GM19395 (cell line): ENCODE measurements at regions not wholly inside any gene's neighbourhood (a gene's known extent, or its start where the extent isn't known, plus 50 kb on each side); places are given as distances from the start of the nearest gene placed in this dataset.

ENCODE experiments used
- ATAC-seq: cut with Tn5 transposase; IDR thresholded peaks from one replicate; pipeline ENCODE4 v1.9.1; 2021; ENCODE audit warnings: mild to moderate bottlenecking, moderate library complexity; ENCODE audit not compliant: unreplicated experiment

DNA sequence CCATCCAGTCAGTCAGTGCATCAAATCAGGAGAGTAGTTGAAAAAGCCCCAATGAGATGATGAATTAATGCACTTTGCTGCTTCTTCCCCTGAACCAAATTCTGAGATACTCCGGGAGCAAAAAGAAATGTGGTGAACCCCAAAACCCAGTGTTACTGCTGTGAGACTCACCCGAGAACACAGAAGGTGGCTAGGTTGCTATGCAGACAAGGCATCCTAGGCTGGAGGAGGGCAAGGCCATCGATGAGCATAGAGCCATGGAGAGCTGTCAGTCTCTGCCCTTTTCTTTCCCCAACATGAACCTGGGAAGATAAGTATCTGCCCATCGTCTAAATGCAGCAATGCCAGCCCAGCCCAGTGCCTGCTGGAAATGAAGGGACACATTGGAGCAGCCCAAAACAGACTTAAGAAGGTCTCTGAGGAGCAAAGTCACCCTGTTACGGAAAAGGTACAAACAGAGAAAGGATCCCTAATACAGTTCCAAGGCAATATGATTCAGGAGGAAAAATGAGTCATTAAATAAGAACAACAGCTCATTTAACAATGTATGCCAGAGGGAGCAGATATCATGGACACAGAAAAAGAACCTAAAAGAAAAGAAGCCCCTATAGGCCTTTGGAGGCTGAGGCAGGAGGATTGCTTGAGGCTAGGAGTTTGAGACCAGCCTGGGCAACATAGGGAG is 272.0 kb downstream of the FOXO1 start:
- no peak for ATAC-seq

- ATAC-seq, result no peak
Observed at GRCh38 chr13:40398065-40398464, 268.4 kb downstream of the FOXO1 start.

- ATAC-seq, result no peak
Observed at GRCh38 chr13:40399756-40400155, 266.7 kb downstream of the FOXO1 start.

GRCh38 chr13:40401911-40402776 is 264.3 kb downstream of the FOXO1 start:
- ATAC-seq, result peak; percentile 99

DNA sequence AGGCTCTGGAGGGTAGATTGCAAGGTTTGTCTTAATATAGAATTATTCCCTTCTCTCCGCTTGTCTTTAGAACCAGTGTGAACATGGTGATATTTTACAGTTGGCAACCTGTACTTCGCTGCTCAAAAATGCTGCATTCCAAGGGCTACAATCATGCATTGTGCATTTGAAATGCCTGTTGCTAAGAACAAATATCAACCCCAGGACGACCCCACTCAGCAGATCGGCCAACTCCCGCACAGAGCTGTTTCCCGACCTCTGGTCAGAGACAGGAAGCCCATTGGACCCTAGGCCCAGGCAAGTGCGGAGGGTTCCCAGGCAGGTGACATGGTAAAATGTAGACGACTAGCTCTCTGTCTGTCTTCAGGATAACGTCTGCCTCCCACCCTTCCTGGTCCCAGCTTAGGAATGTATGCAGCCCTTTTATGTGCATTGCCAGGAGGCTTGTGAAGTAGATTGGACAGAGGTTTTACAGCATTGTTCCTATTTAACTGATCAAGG is 263.5 kb downstream of the FOXO1 start:
- ATAC-seq, result no peak

- no peak for ATAC-seq
Observed at GRCh38 chr13:40403509-40404241, 262.8 kb downstream of the FOXO1 start.

GRCh38 chr13:40404407-40404806 is 262.0 kb downstream of the FOXO1 start:
- no peak for ATAC-seq

DNA sequence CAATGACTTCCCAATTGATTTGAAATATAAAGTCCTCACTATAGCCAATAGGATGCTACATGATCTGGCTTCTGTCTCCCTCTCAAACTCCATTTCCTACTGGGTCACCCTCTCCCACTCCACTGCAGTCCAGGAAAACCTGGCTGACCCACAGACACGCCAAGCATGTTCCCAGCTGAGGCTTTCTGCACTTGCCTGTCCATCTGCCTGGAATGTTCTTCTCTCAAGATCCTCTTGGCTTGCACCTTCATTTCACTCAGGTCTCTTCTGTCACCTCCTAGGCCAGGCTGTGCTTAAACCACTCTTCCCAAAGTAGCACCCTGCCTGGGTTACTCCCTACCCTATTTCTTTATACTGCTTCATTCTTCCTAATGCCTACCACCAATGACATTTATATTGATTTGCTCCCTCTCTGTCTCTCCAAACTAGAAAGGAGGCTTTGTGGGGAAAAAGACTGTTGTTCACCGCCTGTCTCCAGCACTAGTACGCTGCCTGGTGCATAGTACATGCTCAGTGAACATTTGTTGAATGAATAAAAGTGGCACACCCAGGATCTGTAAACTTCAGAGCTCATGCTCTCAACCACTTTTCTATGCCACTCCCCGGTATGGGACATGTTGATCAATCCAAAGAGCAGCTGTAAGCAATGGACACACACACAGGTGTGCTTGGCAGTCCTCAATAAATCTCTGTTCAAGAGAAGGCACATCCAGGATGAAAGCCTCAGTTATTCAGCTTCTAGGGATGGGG is 261.3 kb downstream of the FOXO1 start:
- ATAC-seq, result no peak

DNA sequence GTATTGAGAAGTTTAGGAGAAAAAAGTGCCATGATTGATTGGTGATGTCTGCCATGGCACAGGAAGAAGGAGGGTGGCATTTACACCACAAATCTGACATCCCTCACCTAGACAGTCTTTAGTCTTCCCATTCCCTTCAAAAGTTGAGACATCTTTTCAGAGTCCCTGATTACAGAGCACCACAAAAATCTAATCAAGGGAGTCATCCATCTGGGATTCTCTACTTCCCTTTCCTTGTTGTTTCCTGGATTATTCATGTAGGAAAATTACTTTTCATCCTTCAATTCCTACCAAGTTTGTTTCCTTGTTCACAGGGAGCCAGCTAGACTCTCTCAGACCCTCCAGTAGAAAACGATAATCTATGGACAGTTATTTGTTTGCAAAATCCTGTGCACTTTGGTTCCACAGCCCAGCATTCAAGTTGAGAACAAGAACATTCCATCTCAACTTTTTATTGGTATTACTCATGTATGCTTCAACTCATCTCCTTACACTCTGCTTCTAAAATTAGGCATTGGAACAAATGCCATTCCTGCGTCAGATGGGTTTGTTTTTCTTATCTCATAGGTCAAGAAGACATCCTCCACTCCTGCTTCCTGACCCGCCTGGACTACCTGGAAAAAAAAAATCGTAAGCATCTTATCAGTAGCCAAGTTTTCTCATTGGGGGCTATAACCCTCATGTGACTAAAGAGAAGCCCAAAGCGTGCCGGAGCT is 259.9 kb downstream of the FOXO1 start:
- ATAC-seq, result no peak

- ATAC-seq, result no peak
Observed at GRCh38 chr13:40407567-40407966, 258.9 kb downstream of the FOXO1 start.

- no peak for ATAC-seq
Observed at GRCh38 chr13:40408602-40409001, 257.8 kb downstream of the FOXO1 start.

DNA sequence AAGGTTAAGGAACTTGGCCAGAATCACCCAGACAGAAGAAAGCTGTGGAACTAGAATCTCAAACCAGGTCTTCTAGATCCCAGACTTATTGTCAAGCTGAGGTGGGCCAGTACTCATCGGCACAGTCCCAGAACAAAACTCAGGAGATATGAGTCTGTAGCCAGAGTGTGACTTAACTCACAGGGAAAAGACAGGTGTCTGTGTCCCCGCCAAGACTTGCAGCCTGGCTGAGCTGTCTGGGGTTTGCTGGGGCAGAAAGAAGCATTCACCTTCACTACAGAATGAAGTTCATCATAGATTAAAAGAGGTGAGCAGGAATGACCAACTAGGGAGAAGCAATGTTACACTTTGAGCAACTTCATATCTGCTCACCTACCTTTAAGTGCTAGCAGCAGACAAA is 257.2 kb downstream of the FOXO1 start:
- ATAC-seq, result no peak

DNA sequence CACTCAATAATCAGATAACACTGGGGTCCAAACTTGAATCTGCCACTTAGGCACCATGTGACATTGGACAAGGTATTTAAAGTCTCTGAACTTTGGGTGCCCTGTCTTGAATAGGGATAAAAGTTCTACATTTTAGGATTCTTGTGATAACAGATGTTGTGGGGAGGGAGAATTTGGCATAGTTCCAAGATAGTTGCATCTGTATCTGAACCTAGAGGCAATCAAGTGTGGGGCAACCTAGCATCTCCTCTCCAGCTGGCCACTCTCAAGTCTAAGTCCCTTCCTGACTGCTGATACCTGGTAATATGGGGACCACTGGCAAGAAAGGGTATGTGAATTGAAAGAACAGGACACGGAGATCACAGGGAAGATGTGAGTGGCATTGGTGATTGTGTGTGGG is 256.1 kb downstream of the FOXO1 start:
- ATAC-seq, result no peak

GRCh38 chr13:40420160-40420740 is 246.2 kb downstream of the FOXO1 start:
- ATAC-seq, result no peak

DNA sequence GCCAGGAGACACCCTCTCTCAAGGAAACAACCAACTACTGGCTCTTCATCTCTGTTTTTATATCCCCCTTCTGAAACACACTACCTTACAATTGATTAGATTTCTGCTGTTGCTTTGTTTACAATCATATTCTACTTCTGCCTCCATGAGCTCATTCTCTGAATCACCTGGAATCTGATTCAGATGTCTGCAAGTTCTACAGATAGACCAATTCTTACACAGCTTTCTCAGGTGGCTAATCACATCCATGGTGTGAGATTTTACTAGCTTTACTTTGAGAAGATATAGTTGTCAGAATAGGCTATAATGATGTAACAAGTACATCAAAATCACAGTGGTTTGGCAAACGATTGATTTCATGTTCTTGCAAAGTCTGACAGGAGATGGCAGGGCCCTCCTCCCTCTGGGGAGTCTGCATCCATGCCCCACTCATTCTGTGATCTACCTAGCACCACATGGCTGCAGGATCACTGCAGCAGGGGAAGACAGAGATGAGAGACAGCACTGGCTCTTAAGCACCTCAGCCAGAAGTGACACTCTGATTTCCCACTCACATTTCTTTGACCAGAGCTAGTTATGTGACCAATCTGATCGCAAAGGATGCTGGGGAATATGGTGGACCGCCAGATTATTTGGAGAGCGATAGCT is 243.7 kb downstream of the FOXO1 start:
- ATAC-seq, result no peak

- ATAC-seq, result no peak
Observed at GRCh38 chr13:40428354-40428753, 238.1 kb downstream of the FOXO1 start.

- ATAC-seq, result no peak
Observed at GRCh38 chr13:40429706-40430545, 236.5 kb downstream of the FOXO1 start.
